CD4-positive, alpha-beta T cell treated with Interleukin-10 for 1 hour (primary cell): ENCODE measurements at regions not wholly inside any gene's neighbourhood (a gene's known extent, or its start where the extent isn't known, plus 50 kb on each side); places are given as distances from the start of the nearest gene placed in this dataset.

Experiments
- DNase-seq: peaks from one replicate; pipeline ENCODE4 v3.0.0-alpha.2; 2020

DNA sequence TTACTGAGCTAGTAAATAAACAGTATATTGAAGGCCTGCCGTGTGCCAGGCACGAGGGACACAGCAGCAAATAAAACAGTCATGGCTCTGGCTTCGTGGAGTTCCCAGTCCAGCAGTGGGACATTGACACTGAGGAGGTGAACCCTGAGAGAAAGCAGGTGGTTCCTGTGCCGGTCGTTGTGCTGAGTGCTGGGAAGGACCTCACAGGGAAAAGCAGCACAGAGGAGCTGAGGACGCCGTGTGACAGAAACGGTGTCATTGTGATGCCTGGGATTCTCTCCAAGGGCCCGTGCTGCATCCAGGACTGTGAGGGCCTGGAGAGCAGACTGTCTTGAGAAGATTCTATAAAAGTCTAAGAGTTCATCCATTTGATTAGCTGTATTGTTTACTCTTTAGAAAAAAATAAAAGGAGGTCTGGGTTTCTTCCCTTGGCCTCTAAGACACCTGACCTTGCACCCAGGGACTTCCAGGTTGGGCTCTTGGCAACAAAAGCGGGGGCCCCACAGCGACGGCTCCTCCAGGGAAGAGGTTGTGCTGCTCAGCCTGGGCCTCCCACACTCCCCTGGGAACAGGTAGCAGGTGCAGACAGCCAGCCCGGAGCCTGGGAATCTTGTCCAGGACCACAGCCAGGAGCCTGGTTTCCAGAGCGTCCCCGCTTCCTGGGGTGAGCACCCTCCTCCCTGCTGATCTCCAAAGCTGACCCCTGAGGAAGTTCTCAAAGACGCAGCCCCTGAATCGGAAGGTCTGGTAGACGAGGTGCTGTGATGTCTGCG, 251.2 kb upstream of the PMEPA1 start:
- DNase-seq: no peak

DNA sequence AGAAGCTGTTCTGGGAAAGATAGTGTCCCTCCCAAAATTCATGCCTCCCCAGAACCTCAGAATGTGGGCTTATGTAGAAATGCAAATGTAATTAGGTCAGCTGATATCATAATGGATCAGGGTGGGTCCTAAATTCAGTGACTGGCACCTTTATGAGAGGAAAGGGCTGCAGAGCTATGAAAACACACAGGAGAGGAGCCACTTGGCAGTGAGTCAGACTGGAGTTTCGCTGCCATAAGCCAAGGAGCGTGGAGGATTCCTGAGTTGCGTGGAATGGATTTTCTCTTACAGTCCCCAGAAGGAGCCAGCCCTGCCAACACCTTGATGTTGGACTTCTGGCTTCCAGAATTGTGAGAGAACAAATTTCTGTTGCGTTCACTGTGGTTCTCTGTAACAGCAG, 249.8 kb upstream of the PMEPA1 start:
- no peak for DNase-seq

DNA sequence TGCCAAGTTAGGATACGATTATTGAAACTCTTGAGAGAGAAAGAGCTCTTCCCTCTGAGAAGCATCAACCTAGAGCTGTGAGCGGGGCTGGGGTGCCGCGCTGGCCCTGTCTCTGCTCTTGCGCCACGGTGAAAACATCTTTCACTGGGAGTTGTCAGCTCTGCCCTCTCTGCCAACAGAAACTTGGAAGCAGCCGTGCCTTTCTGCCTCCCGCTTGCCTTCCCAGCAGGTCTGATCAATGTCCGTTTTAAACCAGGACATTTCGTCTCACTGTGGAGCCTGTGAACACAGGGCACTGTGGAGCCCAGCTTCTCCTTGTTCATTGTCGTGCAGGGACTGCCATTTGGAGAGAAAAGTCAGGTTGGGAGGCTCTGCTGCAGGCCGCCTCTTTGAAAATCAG, 249.2 kb upstream of the PMEPA1 start:
- DNase-seq: no peak

DNA sequence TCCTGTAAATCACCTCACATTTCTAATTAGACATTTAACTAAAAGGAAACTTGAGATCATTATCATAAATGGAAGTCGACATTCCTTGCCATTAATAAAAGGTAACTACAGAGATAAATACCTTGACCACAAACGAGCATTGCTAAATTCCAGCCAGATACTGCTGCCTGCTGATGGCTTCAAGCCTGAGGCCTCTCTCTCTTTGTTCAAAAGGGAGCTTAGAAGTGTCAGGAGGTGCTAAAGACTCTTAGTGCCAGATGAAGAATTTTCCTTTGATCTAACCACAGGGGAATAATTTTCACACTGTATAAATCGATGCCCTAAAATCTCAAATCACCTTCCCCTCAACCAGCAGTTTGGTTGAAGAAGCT, 248.2 kb upstream of the PMEPA1 start:
- DNase-seq: no peak

DNA sequence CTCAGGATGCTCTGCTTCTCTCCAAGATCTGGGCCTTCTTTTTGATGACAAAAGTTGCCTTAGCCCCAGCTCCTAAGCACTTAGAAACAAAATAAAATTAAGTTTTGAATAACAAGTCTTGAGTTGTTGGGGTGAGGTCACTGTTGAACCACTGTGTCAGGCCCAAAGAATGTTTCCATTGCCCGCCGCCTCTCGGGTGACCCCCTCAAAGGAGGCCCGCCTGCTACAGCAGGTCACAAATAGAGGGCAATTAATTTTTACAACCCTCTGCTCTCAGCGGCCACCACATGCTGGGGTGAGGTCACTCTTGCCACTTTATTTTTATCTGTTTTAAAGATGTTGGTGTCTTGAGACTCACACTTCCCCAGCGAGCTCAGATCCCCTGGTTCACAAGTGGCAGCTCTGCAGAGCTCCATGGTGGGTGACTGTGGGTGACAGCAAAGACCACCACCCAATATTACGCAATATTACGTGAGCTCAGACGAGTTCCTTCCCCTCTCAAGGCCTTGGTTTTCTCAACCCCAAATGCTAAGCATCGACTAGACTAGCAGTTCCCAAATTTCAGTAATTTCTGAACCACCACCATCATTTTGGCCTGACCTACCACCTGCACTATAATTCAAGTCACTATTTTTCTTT, 247.7 kb upstream of the PMEPA1 start:
- no peak for DNase-seq

DNA sequence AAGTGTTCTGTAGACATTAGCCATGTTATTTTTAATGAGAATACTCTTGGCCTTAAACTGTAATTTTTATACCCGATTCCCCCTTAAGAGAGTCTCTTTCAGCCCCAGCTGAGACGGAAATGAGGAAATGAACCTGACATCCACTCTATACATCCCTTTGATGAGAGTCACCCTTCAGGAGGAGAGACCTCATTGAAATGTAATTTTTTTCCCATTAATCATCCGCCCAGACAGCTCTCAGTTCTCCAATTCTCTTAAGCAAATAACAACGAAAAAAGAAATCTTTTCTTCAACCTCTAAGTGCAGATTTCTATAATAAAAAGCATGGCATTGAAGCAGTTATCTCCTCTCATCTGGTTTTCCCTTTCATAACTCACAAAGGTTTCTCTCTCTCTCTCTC, 243.8 kb upstream of the PMEPA1 start:
- no peak for DNase-seq

DNA sequence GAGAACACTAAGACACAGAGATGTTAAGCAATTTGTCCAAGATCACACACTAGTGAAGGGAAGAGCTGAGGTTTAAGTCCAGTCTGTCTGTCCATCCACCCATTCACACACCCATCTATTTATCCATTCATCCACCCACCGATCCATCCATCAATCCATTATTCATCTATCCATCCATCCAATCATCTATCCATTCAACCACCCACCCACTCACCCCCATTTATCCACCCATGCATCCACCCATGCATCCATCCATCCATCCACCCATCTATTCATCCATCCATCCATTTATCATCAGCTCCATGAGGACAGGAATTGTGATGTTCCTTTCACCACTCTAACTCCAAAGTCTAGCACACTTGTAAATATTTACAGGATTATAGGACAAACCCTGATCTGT, 242.3 kb upstream of the PMEPA1 start:
- DNase-seq: no peak

DNA sequence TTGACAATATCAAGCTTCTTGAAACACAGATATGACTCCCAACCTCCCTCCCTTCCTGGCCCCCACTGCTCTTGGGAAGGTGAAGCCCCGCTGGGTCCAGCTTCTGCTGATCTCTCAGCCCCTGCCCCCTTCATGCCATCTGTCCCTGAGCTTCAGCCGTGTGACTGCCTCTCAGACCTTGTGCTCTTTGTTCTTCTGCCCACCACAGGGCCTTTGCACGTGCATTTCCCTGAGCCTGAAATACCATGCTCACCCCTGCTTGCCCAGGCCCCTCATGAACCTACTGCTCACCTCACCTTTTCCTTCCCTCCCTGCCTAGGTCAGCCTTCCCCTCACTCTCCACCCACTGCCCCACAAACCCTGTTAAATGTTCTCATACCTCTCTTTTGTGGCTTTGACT, 241.7 kb upstream of the PMEPA1 start:
- no peak for DNase-seq

DNA sequence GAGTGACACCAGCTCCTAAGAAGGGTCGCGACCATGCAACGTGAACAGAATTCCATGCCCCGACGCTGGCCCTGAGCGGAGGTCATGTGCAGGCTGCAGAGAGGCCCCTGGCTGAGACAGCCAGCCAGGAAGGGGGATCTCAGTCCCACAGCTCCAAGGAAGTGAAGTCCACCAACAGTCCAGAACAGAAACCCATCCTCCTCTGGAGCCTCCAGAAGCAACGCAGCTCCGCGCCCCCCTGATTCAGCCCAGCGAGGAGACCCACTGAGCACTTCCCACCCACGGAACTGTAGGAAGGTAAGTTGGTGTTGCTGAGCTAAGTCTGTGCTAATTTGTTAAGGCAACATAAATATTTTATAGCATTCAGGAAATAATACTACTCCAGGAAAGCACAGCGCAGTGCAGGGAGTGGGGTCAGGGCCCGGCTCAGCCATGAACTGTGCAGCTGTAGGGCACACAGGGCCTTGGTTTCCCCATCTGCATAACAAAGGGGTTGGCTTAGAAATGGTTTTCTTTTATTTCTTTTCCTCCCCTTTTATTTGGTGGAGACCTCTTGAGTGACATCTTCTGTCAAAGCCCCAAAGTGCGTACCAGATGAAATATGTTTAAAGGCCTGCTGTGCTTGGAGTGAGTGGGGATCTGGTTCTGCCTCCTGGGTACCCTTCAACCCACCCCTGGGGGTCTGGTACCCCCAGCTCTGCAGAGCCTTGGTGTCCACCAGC, 241.1 kb upstream of the PMEPA1 start:
- DNase-seq: no peak

DNA sequence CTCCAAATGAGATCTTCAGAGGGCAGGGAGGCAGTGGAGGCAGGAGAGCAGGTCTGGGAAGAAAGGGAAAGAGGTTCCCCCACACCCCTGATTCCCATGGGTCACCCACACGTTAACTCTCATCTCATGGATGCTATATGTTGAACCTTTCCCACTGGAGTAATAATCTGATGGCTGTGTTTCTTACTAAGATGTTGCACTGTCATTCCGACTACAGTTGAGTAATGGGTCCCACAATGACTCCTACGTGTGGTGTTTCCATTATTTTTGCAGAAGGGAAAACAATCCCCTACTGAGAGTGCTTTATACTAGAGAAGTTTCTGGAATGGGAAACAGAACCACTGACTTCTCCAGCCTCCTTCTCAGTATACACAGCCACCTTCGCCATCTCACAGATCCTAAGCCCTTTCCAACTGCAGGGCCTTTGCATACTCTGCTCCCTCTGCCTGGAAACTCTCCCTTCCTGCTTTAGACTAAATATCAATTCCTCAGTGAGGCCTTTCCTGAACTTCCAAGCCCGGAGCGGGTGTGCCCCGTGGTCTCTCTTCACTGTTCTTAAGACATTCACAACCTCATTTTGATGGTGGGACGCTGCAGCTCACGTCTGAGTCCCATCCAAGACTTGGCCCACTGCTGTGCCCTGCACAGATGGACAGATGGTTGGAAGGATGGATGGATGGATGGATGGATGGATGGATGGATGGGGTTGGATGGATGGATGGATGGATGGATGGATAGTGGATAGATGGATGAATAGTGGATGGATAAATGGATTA, 238.6 kb upstream of the PMEPA1 start:
- no peak for DNase-seq

DNA sequence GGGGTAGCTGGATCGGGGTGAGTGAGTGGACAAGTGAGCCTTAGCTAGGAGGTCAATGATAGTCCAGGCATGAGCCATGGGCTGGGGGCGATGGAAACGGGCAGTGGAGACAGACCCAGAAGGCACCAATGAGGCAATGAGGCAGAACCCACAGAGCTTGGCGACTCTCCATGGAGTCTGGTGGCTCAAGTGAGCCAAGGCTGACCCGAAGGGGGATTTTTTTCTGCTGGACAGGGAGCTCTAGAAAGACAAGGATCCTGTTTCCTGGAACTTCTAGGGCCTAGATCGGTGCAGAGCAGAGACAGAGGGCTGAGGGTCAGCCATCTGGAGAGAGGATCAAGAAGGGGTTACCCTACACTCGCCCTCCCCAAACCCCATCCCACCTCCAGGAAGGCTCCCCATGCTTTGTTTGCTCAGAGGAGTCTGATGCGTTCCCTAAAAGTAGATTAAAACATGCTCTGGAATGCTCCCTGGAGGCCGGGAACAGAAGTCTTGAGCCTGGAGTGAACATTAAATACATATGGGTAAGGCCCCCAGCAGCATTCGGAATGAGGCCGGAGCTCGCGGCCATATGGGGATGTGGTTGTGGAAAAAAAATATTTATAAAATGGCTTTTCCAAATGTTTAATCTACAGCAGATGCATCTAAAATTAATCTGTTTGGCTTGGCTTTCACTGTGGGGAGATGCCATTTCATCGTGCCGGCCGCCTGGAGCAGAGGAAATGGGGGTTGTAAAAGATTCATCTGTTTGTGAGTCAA, 237.8 kb upstream of the PMEPA1 start:
- DNase-seq: no peak

DNA sequence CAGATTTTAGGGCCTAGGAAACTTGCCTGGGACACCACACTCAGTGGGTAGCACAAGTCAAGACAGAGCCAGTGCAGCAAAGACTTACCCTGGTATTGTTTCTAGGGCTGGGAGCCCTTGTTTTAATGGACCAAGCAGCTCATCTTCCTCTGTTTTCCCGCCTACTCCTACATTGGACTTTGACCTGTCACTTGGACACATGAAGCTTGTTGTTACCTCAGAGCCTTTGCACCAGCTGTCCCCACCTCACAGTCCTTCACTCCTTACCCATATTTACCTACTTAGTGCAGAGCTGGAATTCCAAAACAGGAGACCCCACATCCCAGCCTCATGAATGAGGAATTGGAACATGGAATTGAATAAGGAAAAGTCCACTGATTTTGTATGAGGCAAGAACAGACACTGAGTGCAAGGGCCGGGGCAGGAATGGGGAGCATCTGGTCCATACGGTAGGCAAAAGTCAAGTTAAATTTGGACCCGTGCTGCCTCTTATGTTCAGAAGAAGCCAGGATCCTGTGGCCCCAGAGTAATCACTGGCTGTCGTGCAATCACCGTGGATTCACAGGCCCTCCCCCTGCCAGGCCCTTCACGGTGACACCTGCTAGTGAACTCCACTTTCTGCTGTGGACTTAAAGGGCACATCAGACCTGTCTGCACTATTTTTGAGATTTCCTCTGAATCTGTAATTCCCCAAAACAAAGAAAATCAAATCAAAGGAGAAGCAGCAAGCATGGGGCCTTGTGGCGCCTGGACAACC, 236.9 kb upstream of the PMEPA1 start:
- no peak for DNase-seq

DNA sequence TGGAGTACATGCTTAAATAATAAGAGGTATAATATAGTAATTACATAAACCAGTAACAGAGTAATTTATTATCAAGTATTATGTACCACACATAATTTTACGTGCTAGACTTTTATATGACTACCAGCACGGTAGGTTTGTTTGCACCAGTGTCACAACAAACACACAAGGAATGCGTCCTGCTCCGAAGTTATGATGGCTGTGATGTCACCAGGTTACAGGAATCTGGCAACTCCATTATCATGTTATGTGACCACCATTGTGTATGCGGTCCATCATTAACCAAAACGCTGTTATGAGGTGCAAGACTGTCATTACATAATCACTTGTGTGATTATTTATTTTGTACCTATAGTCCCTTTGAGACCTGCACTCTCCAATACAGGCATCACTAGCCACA, 235.2 kb upstream of the PMEPA1 start:
- DNase-seq: no peak

DNA sequence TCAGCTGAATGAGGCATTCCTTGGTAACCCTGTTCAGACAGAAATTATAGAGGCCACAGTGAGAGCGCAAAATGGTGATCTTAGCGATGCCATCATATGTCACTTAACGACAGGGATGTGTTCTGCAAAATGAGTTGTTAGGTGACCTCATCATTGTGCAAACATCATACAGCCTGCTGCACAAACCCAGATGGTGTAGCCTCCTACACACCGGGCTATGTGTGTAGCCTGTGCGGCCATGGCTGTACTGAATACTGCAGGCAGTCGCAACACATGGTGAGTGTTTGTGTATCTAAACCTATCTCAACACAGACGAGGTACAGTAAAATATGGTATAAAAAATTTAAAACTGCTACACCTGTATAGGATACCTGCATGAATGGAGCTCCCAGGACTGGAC, 234.1 kb upstream of the PMEPA1 start:
- DNase-seq: no peak

DNA sequence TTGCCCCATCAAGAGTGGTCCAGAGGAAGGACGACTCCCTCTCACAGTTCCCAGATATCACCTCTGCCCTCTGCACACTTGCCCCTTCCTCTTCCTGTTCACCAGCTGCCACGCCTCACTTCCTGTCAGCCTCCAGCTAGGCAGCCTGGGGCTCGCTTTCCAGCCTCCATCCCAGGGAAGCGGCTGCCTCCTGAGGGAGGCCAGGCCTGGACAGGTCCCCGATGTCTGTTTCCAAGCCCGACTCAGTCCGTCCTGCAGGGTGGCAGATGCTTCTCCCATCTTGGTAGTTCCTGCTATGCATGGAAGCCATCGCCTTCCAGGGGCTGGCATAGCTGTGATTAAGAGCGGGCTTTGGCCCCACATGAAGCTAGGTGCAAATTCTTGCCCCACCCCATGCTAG, 233.5 kb upstream of the PMEPA1 start:
- DNase-seq: no peak

DNA sequence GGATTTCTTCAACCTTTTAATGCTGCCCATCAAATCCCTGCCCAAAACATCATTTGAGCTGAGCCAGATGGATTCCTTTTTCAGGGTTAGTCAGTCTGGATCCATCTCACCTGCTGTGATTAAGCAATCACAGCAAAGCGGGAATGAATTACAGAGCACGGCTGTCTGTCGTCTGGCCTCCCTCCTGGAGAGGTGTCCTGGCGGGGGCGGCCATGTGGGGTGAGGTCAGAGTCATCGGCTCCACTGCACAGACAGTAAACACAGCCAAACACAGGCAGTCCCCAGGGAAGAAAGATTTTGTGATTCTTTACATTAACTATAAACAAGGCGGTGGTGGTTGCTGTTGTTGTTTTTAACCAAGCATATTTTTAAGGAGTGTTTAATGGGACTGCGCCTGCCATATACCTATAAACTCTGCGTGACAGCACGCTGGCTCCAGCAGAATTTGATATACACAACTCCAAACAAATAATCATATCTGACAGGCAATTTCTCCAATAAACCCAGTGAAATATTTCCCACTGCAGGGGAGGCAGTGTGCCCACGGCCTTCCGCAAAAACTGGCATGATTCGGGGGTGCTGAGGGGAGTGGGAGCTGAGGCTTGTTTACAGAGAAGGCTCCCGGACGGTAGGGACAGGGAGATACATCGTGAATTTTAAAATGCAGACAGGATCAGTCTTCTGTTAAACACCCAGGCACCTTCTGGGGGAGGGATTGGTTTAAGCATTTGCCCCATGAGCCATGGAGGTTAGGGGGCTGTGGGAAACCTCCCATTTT, 232.0 kb upstream of the PMEPA1 start:
- no peak for DNase-seq

DNA sequence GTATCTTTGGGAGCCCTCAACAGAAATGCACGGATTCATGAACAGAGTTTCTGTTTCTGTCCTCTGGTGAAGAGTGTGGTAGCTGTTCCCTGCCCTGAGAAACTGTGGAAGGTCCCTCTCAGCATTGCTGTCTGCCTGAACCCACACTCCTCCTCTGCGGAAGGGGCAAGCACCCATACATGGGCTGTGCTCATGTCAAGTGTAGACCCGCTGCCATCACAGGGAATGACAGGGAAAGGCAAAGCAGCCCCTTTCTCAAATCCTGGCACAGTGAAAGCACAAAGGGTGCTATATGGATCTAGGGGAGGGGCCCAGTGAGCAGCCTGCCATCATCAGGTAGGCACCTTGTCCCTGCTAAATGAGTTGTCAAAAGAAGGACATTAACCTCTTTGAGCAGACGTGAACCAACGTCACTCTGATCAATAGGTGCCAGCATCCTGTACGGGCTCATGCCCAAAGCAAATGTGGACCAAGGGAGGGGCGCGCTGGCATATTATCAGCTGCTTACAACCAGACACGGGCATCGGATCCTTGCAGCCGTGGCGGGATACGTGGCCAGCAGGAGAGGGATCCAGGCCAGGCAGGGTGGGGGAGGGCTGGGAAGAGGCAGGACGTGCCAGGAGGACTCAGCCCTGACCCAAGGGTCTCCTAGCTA, 231.2 kb upstream of the PMEPA1 start:
- no peak for DNase-seq

DNA sequence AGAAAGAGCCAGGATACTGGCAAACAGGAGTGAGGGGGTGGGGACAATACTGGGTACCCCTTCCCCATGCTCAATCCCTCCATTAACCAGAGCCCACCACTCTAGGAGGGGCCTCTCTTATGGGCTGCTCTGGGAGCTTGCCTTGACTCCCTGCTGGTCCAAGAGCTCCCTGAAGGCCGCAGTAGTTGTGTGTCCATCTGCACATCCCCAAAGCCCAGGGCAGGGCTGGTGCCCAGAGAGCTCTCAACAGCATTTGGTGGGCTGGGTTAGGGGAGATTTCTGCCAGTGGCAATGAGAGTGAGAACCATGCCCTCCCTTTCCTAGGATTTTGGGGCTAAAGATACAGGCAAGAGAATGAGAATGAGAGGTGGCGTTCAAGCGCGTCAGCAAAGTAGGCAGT, 230.6 kb upstream of the PMEPA1 start:
- DNase-seq: no peak

DNA sequence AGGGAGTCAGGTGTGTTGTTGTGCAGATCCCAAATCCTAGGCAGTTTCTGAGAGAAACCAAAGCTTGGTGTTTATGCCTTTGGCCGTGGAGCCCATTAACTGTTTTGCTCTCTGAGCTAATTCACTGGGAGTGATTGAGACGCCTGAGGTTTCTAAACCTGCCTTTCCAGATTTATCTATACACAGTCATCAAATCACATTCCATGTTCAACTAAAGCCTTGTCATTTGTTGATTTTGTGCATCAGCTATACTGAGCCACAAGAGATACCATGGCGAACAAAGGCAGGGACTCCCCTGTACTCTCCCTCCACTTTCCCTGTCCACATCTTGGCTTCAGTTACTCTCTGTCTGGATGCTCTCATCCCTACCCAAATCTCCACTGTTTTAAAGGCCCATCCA, 229.7 kb upstream of the PMEPA1 start:
- no peak for DNase-seq
